Glomerular visceral epithelial cell (primary cell): ENCODE measurements at regions not wholly inside any gene's neighbourhood (a gene's known extent, or its start where the extent isn't known, plus 50 kb on each side); places are given as distances from the start of the nearest gene placed in this dataset.
"Not testable (repeated sequence)": the region's sequence is repeated elsewhere in the genome, so short reads cannot be mapped to it uniquely, and the experiment has no call there.

ENCODE experiments used
- DNase-seq: peaks from one replicate; pipeline ENCODE4 v3.0.0-alpha.2; 2016; ENCODE audit errors: extremely low spot score

DNA sequence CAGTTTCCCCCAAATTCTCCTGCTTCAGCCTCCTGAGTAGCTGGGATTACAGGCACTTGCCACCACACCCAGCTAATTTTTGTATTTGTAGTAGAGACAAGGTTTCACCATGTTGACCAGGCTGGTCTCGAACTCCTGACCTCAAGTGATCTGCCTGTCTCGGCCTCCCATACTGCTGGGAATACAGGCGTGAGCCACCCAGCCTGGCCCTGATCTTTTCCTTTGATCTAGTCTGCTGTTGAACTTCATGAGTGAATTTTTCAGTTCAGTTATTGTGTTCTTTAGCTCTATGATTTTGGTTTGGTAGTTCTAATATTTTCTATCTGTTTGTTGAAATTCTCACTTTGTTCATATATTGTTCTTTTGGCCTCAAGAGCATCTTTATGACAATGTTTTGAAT lies 83.4 kb upstream of the RAP2C start:
- not testable (repeated sequence) for DNase-seq

DNA sequence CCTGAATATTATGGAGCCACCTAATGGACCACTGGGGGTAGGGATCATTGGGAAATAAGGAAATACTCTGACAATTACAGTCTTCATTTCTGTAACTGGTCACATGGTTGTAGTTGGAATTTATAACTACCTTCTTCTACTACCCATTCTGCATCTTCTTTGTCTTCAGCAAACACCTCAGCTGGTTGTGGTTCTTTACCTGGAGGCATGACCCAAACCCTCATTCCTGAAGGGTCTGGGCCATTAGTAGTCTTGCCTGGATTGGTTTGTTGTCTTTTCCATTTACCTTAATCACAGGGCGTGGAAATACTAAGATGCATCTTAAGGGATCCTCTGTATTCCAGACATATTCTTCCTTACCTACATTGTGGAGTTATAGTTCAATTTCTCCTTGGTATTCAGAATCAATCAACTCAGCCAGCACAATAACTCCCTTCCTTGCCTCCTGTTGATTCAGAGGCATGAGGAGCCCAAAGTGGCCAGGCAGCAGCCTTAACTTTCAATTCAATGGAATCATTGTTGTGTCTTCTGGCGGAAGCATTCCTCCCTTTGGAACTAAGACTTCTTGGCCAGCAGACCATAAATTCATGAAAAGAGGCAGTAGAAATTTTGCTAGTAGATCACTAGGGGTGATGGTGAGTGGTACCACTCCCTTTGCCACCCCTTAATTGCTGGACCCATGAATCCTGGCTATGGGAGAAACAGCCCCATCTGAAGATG lies 75.7 kb upstream of the RAP2C start:
- no peak for DNase-seq

DNA sequence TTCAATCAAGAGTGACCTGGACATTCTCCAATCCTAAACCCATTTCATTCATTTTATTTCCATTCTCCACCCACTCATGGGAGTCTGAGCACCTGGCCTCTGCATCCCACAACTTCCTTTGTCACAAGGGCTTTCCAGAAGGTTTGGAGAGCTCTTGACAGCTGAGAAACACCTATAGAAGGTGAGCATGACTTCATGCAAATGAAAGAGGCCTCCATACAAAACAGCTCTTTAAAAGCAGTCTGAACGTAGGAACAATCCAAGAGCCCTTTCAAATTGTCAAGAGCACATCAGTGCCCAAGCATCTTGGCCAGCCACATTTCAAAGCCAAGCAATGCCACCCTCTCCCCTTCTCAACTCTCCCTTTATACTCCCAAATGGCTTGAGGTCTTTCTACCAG lies 74.9 kb upstream of the RAP2C start:
- DNase-seq: no peak

DNA sequence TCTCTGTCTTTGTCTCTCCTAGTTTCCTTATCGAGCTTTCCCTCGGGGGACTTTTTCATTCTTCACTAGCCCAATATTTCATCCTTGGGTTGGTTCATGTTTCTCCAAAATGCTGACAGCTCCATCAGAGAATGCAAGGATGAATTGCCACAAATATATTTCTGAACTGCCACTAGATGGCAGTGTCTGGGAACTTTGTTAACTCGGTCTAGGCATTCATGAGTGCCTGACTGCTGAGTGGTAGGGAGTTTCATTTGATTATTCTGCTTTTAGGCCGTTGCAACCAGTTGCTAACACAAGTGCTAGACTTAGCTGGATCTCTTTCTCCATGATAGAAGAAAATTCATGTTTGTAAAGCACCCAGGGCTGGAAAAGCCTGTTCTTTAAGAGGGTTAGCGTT lies 73.5 kb upstream of the RAP2C start:
- DNase-seq: peak; percentile 22

DNA sequence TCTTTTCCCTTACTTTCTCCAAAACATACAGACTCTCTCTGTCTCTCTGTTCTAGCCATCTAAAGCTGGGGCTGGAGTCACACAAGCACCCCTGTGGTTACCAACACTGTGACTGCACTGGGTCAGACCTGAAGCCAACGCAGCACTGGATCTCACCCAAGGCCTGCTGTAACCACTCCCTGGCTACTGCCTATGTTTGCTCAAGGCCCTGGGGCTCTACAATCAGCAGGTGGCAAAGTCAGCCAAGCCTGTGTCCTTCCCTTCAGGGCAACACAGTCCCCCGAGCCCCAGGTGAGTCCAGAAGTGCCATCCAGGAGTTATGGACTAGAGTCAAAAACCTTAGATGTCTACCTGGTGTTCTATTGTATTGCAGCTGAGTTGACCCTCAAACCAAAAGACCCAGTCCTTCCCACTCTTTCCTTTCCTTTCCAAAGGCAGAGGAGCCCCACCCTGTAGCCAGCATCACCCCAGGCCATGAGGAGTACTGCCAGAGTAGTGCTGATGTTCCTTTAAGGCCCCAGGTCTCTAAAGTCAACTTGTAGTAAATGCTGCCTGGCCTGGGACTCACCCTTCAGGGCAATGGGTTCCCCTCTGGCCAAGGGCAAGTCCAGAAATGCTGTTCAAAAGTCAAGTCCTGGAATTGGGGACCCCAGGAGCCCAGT lies 58.8 kb upstream of the RAP2C start:
- no peak for DNase-seq

DNA sequence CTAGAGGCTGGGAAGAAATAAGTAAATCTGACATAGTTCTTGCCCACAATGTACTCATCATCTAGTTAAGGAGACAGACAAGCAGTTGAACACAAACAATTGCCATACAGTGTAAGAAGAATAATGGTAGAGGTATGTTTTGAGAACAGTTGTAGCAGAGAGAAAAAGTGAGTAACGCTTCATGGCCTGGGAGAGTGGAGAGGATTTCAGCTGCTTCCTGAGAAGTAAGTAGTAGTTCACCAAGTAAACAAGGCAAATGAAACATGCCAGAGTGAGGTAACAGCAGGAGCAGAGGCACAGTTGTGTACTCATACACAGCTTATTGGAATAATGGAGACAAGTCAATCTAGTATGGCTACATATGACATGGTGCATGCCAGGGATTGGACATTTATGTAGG lies 53.6 kb upstream of the RAP2C start:
- DNase-seq: no peak

DNA sequence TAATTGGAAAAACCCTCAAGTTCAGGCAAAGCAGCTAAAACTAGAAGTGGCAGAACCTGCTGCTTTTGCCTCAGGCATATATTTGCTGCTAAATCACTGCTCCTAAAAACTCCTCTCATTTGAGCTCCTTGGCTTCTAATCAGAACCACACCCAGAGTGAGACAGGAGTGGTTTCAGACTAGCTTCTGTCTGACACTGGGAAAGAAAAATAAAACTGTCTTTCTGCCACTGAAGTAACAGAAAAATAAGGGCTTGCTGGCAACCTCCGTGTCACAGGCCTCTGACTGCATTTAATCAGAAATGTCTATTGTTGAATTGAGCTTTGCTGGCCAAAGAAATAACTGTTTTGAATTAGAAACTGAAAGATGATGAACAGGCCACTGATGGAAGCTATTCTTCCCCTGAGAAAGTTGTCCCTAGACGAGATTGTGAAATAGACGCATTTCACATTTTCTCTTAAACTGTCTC lies 52.1 kb upstream of the RAP2C start:
- no peak for DNase-seq

DNA sequence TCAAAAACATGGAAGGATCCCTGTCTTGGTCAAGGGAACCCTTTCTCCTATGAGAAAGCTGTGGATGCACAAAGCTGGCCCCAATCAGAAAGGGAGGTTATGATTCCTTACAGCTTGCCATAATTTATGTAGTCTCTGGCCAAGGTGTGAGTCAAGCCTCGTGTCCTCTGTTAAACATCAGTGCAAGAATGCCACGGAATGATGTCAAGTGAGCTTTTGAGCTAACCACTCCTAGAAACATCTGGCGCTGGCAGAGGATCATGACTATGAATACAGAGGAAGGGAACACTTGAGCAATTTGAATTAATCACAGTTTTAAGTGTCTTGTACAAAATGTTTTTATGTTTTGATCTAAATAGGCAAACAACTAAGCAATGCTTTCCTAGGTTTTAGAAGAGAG lies 51.5 kb upstream of the RAP2C start:
- DNase-seq: no peak

DNA sequence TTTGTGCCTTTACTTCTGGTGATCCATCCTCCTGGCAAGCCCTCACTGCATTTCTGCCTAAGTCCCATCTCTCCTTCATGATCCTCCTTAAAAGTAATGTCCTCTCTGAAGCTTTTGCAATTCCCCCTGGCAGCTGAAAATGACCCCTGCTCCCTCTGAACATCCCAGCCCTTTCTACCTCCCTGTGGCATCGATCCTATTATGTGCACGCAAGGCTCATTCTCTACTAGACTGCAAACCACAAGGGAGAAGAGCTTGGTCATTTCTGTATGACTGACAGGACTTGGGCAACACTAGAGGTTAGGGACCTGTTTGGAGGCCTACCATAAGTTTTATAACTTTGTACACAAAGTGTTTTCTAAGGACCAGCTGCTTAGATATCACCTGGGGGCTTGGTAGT lies 50.8 kb upstream of the RAP2C start:
- no peak for DNase-seq
